Activated T-cell treated with anti-CD3 and anti-CD28 coated beads for 1 hour (primary cell): ENCODE measurements at regions not wholly inside any gene's neighbourhood (a gene's known extent, or its start where the extent isn't known, plus 50 kb on each side); places are given as distances from the start of the nearest gene placed in this dataset.
"Not testable (repeated sequence)": the region's sequence is repeated elsewhere in the genome, so short reads cannot be mapped to it uniquely, and the experiment has no call there.

ENCODE experiments used
- DNase-seq: peaks from one replicate; pipeline ENCODE4 v3.0.0-alpha.2; 2020; ENCODE audit warnings: low read depth

DNA sequence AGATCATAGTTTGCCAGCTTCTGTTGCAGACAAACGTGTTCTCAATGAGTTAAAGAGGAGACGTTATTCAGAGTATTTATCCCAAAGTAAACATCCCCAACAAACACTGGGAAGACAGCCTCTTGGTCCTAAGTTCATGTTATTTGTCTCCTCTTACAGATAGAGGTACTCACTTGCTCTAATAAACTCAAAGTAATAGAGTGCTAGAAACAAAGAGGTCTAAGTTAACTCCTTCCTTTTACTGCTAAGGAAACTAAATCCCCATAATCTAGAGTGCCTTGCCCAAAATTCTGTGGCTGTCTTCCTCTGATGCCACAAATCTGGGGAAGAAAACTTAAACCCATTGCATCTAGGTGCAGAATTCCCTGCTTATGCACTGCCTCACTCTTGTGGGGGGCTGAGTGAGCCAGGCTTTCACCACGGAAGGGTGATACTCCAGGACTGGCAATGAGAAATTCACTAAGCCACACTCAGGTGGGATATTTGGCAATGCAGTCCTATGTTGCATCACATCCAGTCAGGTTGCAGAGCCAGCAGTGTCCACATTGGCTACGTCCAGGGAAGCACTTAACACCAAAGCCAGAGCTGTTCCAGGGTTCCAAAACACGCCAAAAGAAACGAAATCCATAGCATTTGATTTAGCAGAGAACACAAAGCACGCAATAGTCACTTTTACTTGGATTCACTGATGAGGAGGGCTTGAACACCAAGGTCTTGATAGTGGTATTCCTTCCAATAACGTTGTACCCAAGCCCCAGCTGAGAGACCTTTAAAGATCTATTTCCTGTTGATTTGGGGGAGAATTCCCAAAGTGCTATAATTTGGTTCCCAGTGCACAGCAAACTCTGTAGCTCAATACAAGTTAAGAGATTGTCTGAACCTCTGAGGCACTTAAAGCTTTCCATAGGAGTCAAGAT lies 81.0 kb upstream of the FOXQ1 start:
- no peak for DNase-seq

GRCh38 chr6:1230281-1230680 lies 81.6 kb upstream of the FOXQ1 start:
- DNase-seq = no peak

DNA sequence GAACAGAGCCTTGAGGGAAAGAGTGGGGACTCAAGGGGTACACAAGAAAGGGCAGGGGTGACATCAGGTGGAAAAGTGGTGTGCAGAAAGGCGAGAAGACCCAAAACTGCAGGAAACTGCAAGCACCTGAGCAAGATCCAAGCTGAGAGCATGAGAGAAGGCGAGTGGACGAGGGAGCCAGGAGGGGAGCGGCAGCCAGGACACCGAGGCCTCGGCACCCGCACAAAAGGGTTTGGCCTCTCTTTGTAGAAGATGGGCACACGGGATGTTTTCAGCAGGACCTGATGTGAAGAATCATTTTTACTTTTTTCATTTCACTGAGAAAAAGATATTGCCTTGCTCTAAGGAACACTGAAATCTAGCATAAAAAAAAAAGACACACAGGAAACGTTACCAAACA lies 82.1 kb upstream of the FOXQ1 start:
- DNase-seq = no peak

- DNase-seq = no peak
Observed at GRCh38 chr6:1229301-1229700, 82.6 kb upstream of the FOXQ1 start.

GRCh38 chr6:1228754-1229191 lies 83.1 kb upstream of the FOXQ1 start:
- DNase-seq = no peak

GRCh38 chr6:1227935-1228753 lies 83.8 kb upstream of the FOXQ1 start:
- no peak for DNase-seq

GRCh38 chr6:1227600-1227934 lies 84.3 kb upstream of the FOXQ1 start:
- no peak for DNase-seq

- DNase-seq = no peak
Observed at GRCh38 chr6:1226277-1227099, 85.4 kb upstream of the FOXQ1 start.

DNA sequence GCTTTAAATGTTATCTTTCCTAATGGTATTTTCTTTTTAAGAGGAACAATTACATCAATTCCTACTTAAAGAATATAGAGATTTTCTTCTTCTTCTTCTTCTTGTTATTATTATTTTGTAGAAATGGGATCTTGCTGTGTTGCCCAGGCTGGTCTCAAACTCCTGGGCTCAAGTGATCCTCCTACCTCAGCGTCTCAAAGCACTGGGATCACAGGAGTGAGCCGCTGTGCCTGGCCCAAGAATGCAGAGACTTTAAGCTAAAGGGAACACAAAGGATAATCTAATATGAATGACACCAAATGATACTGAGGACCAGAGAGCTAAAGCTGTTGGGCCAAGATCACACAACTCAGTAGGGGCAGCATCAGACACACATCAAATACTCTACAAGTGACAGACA lies 87.4 kb upstream of the FOXQ1 start:
- DNase-seq = no peak

- DNase-seq = no peak
Observed at GRCh38 chr6:1222728-1223595, 88.9 kb upstream of the FOXQ1 start.

DNA sequence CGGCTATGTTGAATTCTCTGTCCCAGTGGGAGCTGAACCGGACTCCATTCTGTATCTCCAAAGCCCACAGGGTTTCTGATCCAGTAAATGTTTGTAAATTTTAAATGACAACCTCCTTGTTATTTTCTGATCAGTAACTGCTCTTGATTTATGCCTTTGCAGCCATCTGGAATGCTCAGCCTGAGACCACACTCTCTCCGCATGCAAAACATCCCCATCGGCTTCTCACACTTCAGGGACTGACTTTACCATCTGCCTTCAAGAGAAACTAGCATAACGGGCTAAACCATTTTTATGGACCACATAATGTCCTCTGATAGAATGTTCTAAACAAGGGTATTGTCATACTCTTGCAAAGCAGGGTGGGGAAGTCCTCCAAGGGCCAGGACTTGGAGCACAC lies 94.5 kb upstream of the FOXQ1 start:
- no peak for DNase-seq

DNA sequence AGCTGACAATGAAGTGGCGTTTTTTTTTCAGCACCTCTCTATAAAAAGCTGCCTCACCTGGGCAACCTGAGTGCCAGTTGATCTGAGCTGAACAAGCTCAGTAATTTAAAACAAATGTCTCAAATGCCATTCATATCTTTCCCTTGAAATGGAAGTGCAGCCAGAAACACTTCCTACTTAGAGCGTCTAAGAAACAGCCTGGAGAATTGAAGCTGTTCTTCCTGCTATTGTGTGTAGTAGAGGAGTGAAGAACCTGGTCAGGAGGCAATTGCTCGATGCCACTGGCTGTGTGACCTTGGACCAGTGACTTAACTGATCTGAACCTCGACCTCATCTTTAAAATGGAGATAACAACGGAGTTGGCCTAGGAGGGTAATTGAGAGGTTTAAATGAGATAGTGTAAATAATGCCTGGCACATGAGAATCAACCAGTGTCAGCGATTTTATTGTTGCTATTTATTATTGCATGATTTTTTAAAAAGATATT lies 95.4 kb upstream of the FOXQ1 start:
- DNase-seq = no peak

GRCh38 chr6:1215884-1216487 lies 95.9 kb upstream of the FOXQ1 start:
- DNase-seq = no peak

DNA sequence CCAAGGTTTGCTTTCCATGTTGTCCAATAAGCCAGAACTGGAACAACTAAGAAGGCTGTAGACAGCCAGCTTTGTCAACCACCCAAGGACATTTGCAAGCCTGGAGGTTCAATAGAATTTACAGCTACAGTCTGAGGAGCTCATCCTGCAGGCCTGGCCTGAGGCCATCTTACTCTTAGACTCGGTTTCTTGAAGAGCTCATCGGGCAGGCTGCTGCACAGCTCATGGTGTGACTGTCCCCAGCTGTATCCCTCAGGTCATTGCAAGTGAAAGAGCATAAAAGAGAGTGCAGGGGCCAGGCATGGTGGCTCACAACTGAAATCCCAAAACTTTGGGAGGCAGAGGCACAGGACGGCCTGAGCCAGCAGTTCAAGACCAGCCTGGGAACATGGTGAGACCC lies 96.9 kb upstream of the FOXQ1 start:
- no peak for DNase-seq

DNA sequence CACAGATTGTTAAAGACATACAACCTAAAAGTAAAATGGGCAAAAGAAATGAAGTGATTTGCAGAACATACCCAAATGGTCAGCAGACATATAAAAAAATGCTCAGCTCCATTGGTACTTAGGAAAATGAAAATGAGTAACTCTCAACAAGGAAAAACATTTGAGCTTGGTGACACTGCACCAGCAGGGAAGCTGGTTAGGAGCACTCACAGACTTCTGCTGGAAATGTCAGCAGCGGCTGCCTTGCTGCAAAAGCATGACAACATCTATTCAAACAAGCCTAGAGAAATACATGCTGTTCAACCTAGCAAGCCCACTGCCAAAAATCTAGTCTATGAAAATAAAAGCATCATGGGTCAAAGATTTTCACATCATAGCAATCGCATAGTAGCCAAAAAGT lies 99.0 kb upstream of the FOXQ1 start:
- no peak for DNase-seq

- DNase-seq = not testable (repeated sequence)
Observed at GRCh38 chr6:1212138-1212537, 99.8 kb upstream of the FOXQ1 start.

DNA sequence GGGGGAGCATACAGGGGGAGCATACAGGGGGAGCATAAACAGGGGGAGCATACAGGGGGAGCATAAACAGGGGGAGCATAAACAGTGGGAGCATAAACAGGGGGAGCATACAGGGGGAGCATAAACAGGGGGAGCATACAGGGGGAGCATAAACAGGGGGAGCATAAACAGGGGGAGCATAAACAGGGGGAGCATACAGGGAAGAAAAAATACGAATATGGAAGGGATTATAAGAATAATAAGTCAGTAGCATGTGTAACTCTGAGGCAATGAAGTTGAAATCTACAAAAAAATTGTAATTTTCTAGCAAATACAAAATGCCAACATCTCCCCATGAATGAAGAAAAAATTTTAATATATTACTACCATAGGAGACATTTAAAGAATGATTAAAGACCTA lies 101.3 kb upstream of the FOXQ1 start:
- not testable (repeated sequence) for DNase-seq

GRCh38 chr6:1208876-1209275 lies 103.0 kb upstream of the FOXQ1 start:
- no peak for DNase-seq

- DNase-seq = no peak
Observed at GRCh38 chr6:1203546-1203945, 108.4 kb upstream of the FOXQ1 start.

DNA sequence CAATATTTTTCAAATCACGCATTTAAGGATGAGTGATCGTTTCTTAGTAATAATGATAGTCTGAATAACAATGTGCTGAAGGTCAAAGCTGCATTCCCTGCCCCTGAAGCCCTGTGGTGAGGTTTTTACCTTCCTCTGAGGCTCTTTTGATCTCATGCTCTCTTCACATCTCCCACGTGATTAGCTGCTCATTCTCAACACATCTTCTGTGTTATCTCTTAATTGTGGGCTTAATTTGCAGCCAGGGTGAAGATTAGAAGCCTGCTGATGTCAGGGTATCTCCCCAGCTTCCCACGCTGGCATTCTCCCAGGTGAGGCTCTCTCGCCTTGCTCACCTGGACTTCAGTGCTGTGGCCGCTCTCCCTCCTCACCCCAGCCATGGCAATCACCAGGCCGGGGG lies 109.7 kb upstream of the FOXQ1 start:
- DNase-seq = no peak
